HEK293T (cell line): ENCODE measurements at regions not wholly inside any gene's neighbourhood (a gene's known extent, or its start where the extent isn't known, plus 50 kb on each side); places are given as distances from the start of the nearest gene placed in this dataset.

Source experiments
- CTCF ChIA-PET: fragments of 350-600 bp; formaldehyde crosslinking; extraction: SDS; loops from one replicate; lab custom pipeline; 2021; ENCODE audit warnings: antibody characterized with exemption, inconsistent platforms; lab: Yijun Ruan, JAX
- POLR2A ChIA-PET: fragments of 350-600 bp; formaldehyde crosslinking; extraction: SDS; loops from one replicate; lab custom pipeline; 2020; ENCODE audit warnings: antibody characterized with exemption, inconsistent platforms; lab: Yijun Ruan, JAX
- DNase-seq: peaks from one replicate; pipeline ENCODE4 v3.0.0; 2012; ENCODE audit warnings: mixed read lengths; ENCODE audit errors: extremely low spot score
- ARNT ChIP-seq: fragments of 450-650 bp; IDR thresholded peaks from 2 replicates; pipeline ENCODE4 v1.6.1; 2017; ENCODE audit warnings: mild to moderate bottlenecking
- BHLHE40 ChIP-seq: fragments of 450-650 bp; IDR thresholded peaks from 2 replicates; pipeline ENCODE4 v1.6.1; 2016; ENCODE audit warnings: mild to moderate bottlenecking, moderate library complexity, borderline replicate concordance
- CTBP1 ChIP-seq: fragments of 450-650 bp; IDR thresholded peaks from 2 replicates; pipeline ENCODE4 v1.6.1; 2016; ENCODE audit warnings: borderline replicate concordance
- ELF4 ChIP-seq: fragments of 450-650 bp; IDR thresholded peaks from 2 replicates; pipeline ENCODE4 v1.6.1; 2017; ENCODE audit warnings: antibody characterized with exemption
- FOXA1 ChIP-seq: fragments of 450-650 bp; IDR thresholded peaks from 2 replicates; pipeline ENCODE4 v1.6.1; 2016; ENCODE audit warnings: mild to moderate bottlenecking
- FOXK2 ChIP-seq: fragments of 450-650 bp; IDR thresholded peaks from 2 replicates; pipeline ENCODE4 v1.6.1; 2016; ENCODE audit warnings: mild to moderate bottlenecking
- FOXM1 ChIP-seq: fragments of 450-650 bp; IDR thresholded peaks from 2 replicates; pipeline ENCODE4 v1.6.1; 2017; ENCODE audit warnings: mild to moderate bottlenecking, borderline replicate concordance
- HDGF ChIP-seq: fragments of 450-650 bp; IDR thresholded peaks from 2 replicates; pipeline ENCODE4 v1.6.1; 2017; ENCODE audit warnings: antibody characterized with exemption, borderline replicate concordance
- L3MBTL2 ChIP-seq: fragments of 450-650 bp; conservative IDR thresholded peaks from 2 replicates; pipeline ENCODE4 v1.6.1; 2016; ENCODE audit warnings: mild to moderate bottlenecking
- LEF1 ChIP-seq: fragments of 450-650 bp; IDR thresholded peaks from 2 replicates; pipeline ENCODE4 v1.6.1; 2017; ENCODE audit warnings: mild to moderate bottlenecking, borderline replicate concordance
- NFRKB ChIP-seq: fragments of 450-650 bp; IDR thresholded peaks from 2 replicates; pipeline ENCODE4 v1.6.1; 2016; ENCODE audit warnings: mild to moderate bottlenecking, moderate library complexity
- PKNOX1 ChIP-seq: fragments of 450-650 bp; IDR thresholded peaks from 2 replicates; pipeline ENCODE4 v1.6.1; 2016
- SP1 ChIP-seq: fragments of 450-650 bp; IDR thresholded peaks from 2 replicates; pipeline ENCODE4 v1.6.1; 2017
- SUZ12 ChIP-seq: fragments of 450-650 bp; IDR thresholded peaks from 2 replicates; pipeline ENCODE4 v1.6.1; 2016; ENCODE audit warnings: mild to moderate bottlenecking
- TARDBP ChIP-seq: fragments of 450-650 bp; IDR thresholded peaks from 2 replicates; pipeline ENCODE4 v1.6.1; 2016
- ZNF384 ChIP-seq: fragments of 450-650 bp; IDR thresholded peaks from 2 replicates; pipeline ENCODE4 v1.6.1; 2016

- DNase-seq, result no peak
- ChIA-PET POLR2A (no interaction called here), CTCF (no interaction called here)
- TF ChIP-seq FOXM1 (no peak), TARDBP (no peak), LEF1 (no peak), ELF4 (no peak)
Measured at GRCh38 chr18:67919316-67919715, 402.8 kb upstream of the DSEL start.

- CTCF ChIA-PET, result no interaction called here
- TF ChIP-seq ELF4 (no peak), LEF1 (no peak), SP1 (no peak), HDGF (no peak), NFRKB (no peak)
- POLR2A ChIA-PET, result no interaction called here
- DNase-seq, result no peak
Measured at GRCh38 chr18:67916097-67916496, 399.6 kb upstream of the DSEL start.

- POLR2A ChIA-PET, result no interaction called here
- TF ChIP-seq L3MBTL2, result no peak
- no peak for TF ChIP-seq ARNT
- TF ChIP-seq PKNOX1, result no peak
- TF ChIP-seq CTBP1, result no peak
- no peak for TF ChIP-seq NFRKB
- no peak for TF ChIP-seq FOXM1
- TF ChIP-seq FOXK2, result no peak
- no peak for TF ChIP-seq SUZ12
- TF ChIP-seq FOXA1, result no peak
- TF ChIP-seq ELF4, result no peak
- TF ChIP-seq LEF1, result no peak
- TF ChIP-seq TARDBP, result no peak
- no peak for TF ChIP-seq BHLHE40
- TF ChIP-seq ZNF384, result no peak
- TF ChIP-seq HDGF, result no peak
- TF ChIP-seq SP1, result no peak
- CTCF ChIA-PET, result no interaction called here
- DNase-seq, result no peak
Measured at GRCh38 chr18:67913040-67913439, 396.5 kb upstream of the DSEL start.

- ChIA-PET CTCF (no interaction called here), POLR2A (no interaction called here)
- no peak for DNase-seq
- TF ChIP-seq ZNF384 (no peak), ARNT (no peak), FOXA1 (no peak), HDGF (no peak), L3MBTL2 (no peak), PKNOX1 (no peak), SUZ12 (no peak), SP1 (no peak), TARDBP (no peak), ELF4 (no peak), NFRKB (no peak), FOXK2 (no peak), LEF1 (no peak), FOXM1 (no peak), BHLHE40 (no peak), CTBP1 (no peak)
Measured at GRCh38 chr18:67901573-67901972, 385.1 kb upstream of the DSEL start.

GRCh38 chr18:67896451-67896850, 379.9 kb upstream of the DSEL start:
- CTCF ChIA-PET, result no interaction called here
- POLR2A ChIA-PET, result no interaction called here
- TF ChIP-seq BHLHE40 (no peak), SP1 (no peak), LEF1 (no peak), SUZ12 (no peak), CTBP1 (no peak), FOXM1 (no peak), ZNF384 (no peak), FOXA1 (no peak), L3MBTL2 (no peak), HDGF (no peak), FOXK2 (no peak), ARNT (no peak), NFRKB (no peak), PKNOX1 (no peak)
- no peak for DNase-seq

GRCh38 chr18:67893916-67894315, 377.4 kb upstream of the DSEL start:
- ChIA-PET POLR2A (no interaction called here), CTCF (no interaction called here)
- TF ChIP-seq HDGF (no peak), CTBP1 (no peak), PKNOX1 (no peak), L3MBTL2 (no peak), LEF1 (no peak), TARDBP (no peak), NFRKB (no peak), ELF4 (no peak), ZNF384 (no peak), ARNT (no peak), SUZ12 (no peak), FOXM1 (no peak), FOXK2 (no peak), SP1 (no peak), FOXA1 (no peak), BHLHE40 (no peak)

More at GRCh38 chr18:67893916-67894315, 377.4 kb upstream of the DSEL start:
- DNase-seq, result no peak
